Smooth muscle cell (in vitro differentiated cells): ENCODE measurements at regions not wholly inside any gene's neighbourhood (a gene's known extent, or its start where the extent isn't known, plus 50 kb on each side); places are given as distances from the start of the nearest gene placed in this dataset.

ENCODE experiments used
- DNase-seq: peaks from one replicate; lab custom pipeline; 2025; ENCODE audit not compliant: unreplicated experiment; lab: John Stamatoyannopoulos, UW
- H2AFZ ChIP-seq: fragments of 200-600 bp; sonication (generic); 2 replicates; pipeline ENCODE4 v1.6.0; 2016; ENCODE audit warnings: antibody characterized with exemption, low read depth, mild to moderate bottlenecking
- H3F3A ChIP-seq: fragments of 200-600 bp; sonication (generic); 2 replicates; pipeline ENCODE4 v1.6.0; 2017; ENCODE audit warnings: antibody characterized with exemption, low read depth
- H3K27ac ChIP-seq: fragments of 200-600 bp; sonication (generic); 2 replicates; pipeline ENCODE4 v1.5.1; 2016; ENCODE audit warnings: low read depth, mild to moderate bottlenecking
- H3K27me3 ChIP-seq: fragments of 200-600 bp; sonication (generic); 2 replicates; pipeline ENCODE4 v1.6.1; 2016; ENCODE audit warnings: low read depth, mild to moderate bottlenecking
- H3K36me3 ChIP-seq: fragments of 200-600 bp; sonication (generic); 2 replicates; pipeline ENCODE4 v1.5.1; 2016; ENCODE audit warnings: low read depth
- H3K4me1 ChIP-seq: fragments of 200-600 bp; sonication (generic); 2 replicates; pipeline ENCODE4 v1.5.1; 2016; ENCODE audit warnings: low read depth
- H3K4me2 ChIP-seq: fragments of 200-600 bp; sonication (generic); 2 replicates; pipeline ENCODE4 v1.6.0; 2016; ENCODE audit warnings: mild to moderate bottlenecking
- H3K4me3 ChIP-seq: fragments of 200-600 bp; sonication (generic); 2 replicates; pipeline ENCODE4 v1.5.1; 2016; ENCODE audit warnings: mild to moderate bottlenecking
- H3K79me2 ChIP-seq: fragments of 200-600 bp; sonication (generic); 2 replicates; pipeline ENCODE4 v1.6.0; 2016; ENCODE audit warnings: low read depth, mild to moderate bottlenecking
- H3K9ac ChIP-seq: fragments of 200-600 bp; sonication (generic); 2 replicates; pipeline ENCODE4 v1.6.0; 2016; ENCODE audit warnings: low read depth
- H3K9me3 ChIP-seq: fragments of 200-600 bp; sonication (generic); replicated peaks from 2 replicates; pipeline ENCODE4 v1.5.1; 2016; ENCODE audit warnings: low read depth
- H4K20me1 ChIP-seq: fragments of 200-600 bp; sonication (generic); 2 replicates; pipeline ENCODE4 v1.6.0; 2016; ENCODE audit warnings: low read depth
- CTCF ChIP-seq: fragments of 200-600 bp; sonication (generic); IDR thresholded peaks from 2 replicates; pipeline ENCODE4 v1.5.1; 2017; ENCODE audit warnings: borderline replicate concordance, mild to moderate bottlenecking, antibody characterized with exemption; ENCODE audit not compliant: insufficient read depth, poor library complexity, severe bottlenecking
- WGBS: methylation state at CpG from one replicate; pipeline ENCODE4 v1.1.7; 2016; ENCODE audit warnings: low lambda C conversion rate; 5-methylcytosine and 5-hydroxymethylcytosine counted together

GRCh38 chr12:46517579-46517962, 145.0 kb upstream of the SLC38A2 start:
- no peak overlapping the region for H2AFZ ChIP-seq
- no peaks in the 10 kb centered on the region for H3F3A ChIP-seq
- H3K4me3 ChIP-seq: no peak overlapping the region
- 93% methylated on average over 1 of the region's 1 CpG for WGBS
- no peak for TF ChIP-seq CTCF
- H3K4me1 ChIP-seq: peaks cover 13% of the 10 kb centered on the region
- H3K79me2 ChIP-seq: no peaks in the 10 kb centered on the region
- no peak overlapping the region for H3K9ac ChIP-seq
- no peaks in the 10 kb centered on the region for H3K36me3 ChIP-seq
- H3K9me3 ChIP-seq: no peaks in the 10 kb centered on the region
- H4K20me1 ChIP-seq: no peaks in the 10 kb centered on the region
- DNase-seq: no peak
- no peak overlapping the region for H3K27ac ChIP-seq
- H3K27me3 ChIP-seq: no peaks in the 10 kb centered on the region
- H3K4me2 ChIP-seq: no peak overlapping the region

- Histone ChIP-seq H2AFZ (no peak overlapping the region), H3K4me1 (peaks cover 10% of the 10 kb centered on the region), H4K20me1 (no peaks in the 10 kb centered on the region), H3K4me2 (no peak overlapping the region), H3F3A (no peaks in the 10 kb centered on the region), H3K27ac (no peak overlapping the region), H3K4me3 (no peak overlapping the region), H3K36me3 (no peaks in the 10 kb centered on the region), H3K27me3 (no peaks in the 10 kb centered on the region), H3K79me2 (no peaks in the 10 kb centered on the region), H3K9ac (no peak overlapping the region), H3K9me3 (no peaks in the 10 kb centered on the region)
- TF ChIP-seq CTCF: no peak
- WGBS: 94% methylated on average over 6 of the region's 6 CpGs
- DNase-seq: no peak
These were observed 144.5 kb upstream of the SLC38A2 start for GRCh38 chr12:46516933-46517578.

DNA sequence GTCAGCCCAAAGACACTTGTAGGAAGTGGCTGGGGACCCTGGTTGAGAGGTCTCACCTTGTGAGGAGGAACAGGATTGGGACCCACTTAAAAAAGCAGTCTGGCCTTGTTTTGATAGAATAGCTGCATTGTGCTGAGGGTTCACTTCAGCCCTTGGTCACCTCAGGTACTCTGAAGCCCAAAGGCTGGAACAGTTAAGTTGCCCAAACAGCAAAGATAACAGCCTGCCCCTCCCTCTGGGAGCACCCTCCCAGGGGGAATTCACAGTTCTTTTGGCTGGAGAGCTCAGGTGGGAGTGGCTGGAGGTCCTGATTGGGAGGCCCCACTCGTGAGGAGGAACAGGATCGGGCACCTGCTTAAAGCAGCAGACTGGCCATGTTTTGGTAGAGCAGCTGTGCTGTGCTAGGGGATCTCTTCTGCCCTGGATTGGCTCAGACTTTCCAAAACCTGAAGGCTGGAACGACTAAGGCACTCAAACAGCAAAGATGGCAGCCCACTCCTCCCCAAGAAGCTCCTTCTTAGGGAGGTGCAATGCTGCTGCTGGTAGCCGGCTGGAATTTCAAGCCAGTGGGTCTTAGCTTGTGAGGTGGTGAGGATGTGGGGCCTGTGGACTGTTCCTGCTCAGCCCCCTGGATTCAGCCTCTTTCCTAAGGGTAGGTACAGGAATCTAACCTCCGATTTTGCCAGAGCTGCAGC, 143.8 kb upstream of the SLC38A2 start:
- Histone ChIP-seq H3K27ac (no peak overlapping the region), H4K20me1 (no peaks in the 10 kb centered on the region), H3K4me1 (peaks cover 10% of the 10 kb centered on the region), H3K9me3 (no peaks in the 10 kb centered on the region), H3K4me3 (no peak overlapping the region), H3K36me3 (no peaks in the 10 kb centered on the region), H2AFZ (no peak overlapping the region), H3K79me2 (no peaks in the 10 kb centered on the region), H3F3A (no peaks in the 10 kb centered on the region), H3K9ac (no peak overlapping the region), H3K27me3 (no peaks in the 10 kb centered on the region), H3K4me2 (no peak overlapping the region)
- TF ChIP-seq CTCF: no peak
- WGBS: 94% methylated on average over 5 of the region's 5 CpGs
- DNase-seq: no peak

- Histone ChIP-seq H3K4me1 (peaks cover 10% of the 10 kb centered on the region), H3K4me3 (no peak overlapping the region), H2AFZ (no peak overlapping the region), H3K27me3 (no peaks in the 10 kb centered on the region), H3K9ac (no peak overlapping the region), H3K27ac (no peak overlapping the region), H3K4me2 (no peak overlapping the region), H3K9me3 (no peaks in the 10 kb centered on the region), H4K20me1 (no peaks in the 10 kb centered on the region), H3F3A (no peaks in the 10 kb centered on the region), H3K79me2 (no peaks in the 10 kb centered on the region), H3K36me3 (peaks cover 5% of the 10 kb centered on the region)
- TF ChIP-seq CTCF: no peak
- DNase-seq: no peak
- WGBS: 100% methylated on average over 1 of the region's 1 CpG
These were observed 143.3 kb upstream of the SLC38A2 start for GRCh38 chr12:46515829-46516228.
